IPS DF 4.7 (cell line): ENCODE measurements at regions not wholly inside any gene's neighbourhood (a gene's known extent, or its start where the extent isn't known, plus 50 kb on each side); places are given as distances from the start of the nearest gene placed in this dataset.

ENCODE experiments used
- DNase-seq: peaks from one replicate; pipeline ENCODE4 v3.0.0-alpha.2; 2013; ENCODE audit warnings: low spot score; ENCODE audit errors: extremely low read depth

- DNase-seq = no peak
Measured at GRCh38 chr22:22078329-22078728, 95.7 kb upstream of the TOP3B start.

- no peak for DNase-seq
Measured at GRCh38 chr22:22076932-22077703, 94.5 kb upstream of the TOP3B start.

GRCh38 chr22:22076361-22076760 is 93.8 kb upstream of the TOP3B start:
- no peak for DNase-seq

- no peak for DNase-seq
Measured at GRCh38 chr22:22075382-22076163, 93.0 kb upstream of the TOP3B start.

- DNase-seq = no peak
Measured at GRCh38 chr22:22074634-22075381, 92.2 kb upstream of the TOP3B start.

- no peak for DNase-seq
Measured at GRCh38 chr22:22073769-22074561, 91.4 kb upstream of the TOP3B start.

- no peak for DNase-seq
Measured at GRCh38 chr22:22072169-22072836, 89.7 kb upstream of the TOP3B start.

- no peak for DNase-seq
Measured at GRCh38 chr22:22071455-22071854, 88.9 kb upstream of the TOP3B start.

- DNase-seq = no peak
Measured at GRCh38 chr22:22070371-22070824, 87.8 kb upstream of the TOP3B start.

- DNase-seq = no peak
Measured at GRCh38 chr22:22069450-22070370, 87.1 kb upstream of the TOP3B start.

GRCh38 chr22:22068657-22069056 is 86.1 kb upstream of the TOP3B start:
- no peak for DNase-seq

GRCh38 chr22:22068025-22068424 is 85.4 kb upstream of the TOP3B start:
- DNase-seq = no peak

- no peak for DNase-seq
Measured at GRCh38 chr22:22067192-22067591, 84.6 kb upstream of the TOP3B start.

GRCh38 chr22:22064580-22064979 is 82.0 kb upstream of the TOP3B start:
- DNase-seq = no peak

GRCh38 chr22:22062306-22062793 is 79.8 kb upstream of the TOP3B start:
- no peak for DNase-seq

GRCh38 chr22:22061085-22062077 is 78.8 kb upstream of the TOP3B start:
- DNase-seq = no peak

- DNase-seq = peak; percentile 25
Measured at GRCh38 chr22:22060200-22061084, 77.9 kb upstream of the TOP3B start.
